SK-N-SH (cell line): ENCODE measurements at regions not wholly inside any gene's neighbourhood (a gene's known extent, or its start where the extent isn't known, plus 50 kb on each side); places are given as distances from the start of the nearest gene placed in this dataset.

ENCODE experiments used
- CTCF ChIA-PET: fragments of 300-600, 350-600 bp; formaldehyde crosslinking; extraction: SDS; loops from one replicate; lab custom pipeline; 2021; lab: Yijun Ruan, JAX
- POLR2A ChIA-PET: fragments of 350-600 bp; sonication (Branson Sonifier 250); formaldehyde crosslinking; extraction: SDS; loops from one replicate; lab custom pipeline; 2020; ENCODE audit warnings: antibody characterized with exemption, inconsistent platforms; lab: Yijun Ruan, JAX
- DNase-seq: peaks from one replicate; pipeline ENCODE4 v3.0.0; 2012
- H2AFZ ChIP-seq: fragments of 200-600 bp; sonication (generic); 2 replicates; pipeline ENCODE4 v1.8.1; 2016; ENCODE audit warnings: antibody characterized with exemption, mild to moderate bottlenecking, low read depth
- H3F3A ChIP-seq: fragments of 200-600 bp; sonication (generic); replicated peaks from 2 replicates; pipeline ENCODE3; 2016; ENCODE audit warnings: antibody characterized with exemption, mild to moderate bottlenecking; ENCODE audit not compliant: insufficient read depth
- H3K27ac ChIP-seq, 2 experiments: fragments of 200-500 bp in 1 of 2; fragments of 200-600 bp in 1 of 2; sonication (Bioruptor generic) in 1 of 2; sonication (generic), shearing (Covaris generic) in 1 of 2; 2 replicates each; pipeline versions ENCODE4 v1.5.1 to v1.6.1; 2014 to 2016; ENCODE audit warnings: low read depth in 2 of 2, inconsistent platforms in 1 of 2, low read length in 1 of 2, mild to moderate bottlenecking in 1 of 2, mixed read lengths in 1 of 2
- H3K27me3 ChIP-seq: fragments of 200-600 bp; sonication (generic), shearing (Covaris generic); 2 replicates; pipeline ENCODE4 v1.6.1; 2016; ENCODE audit warnings: mixed run types; ENCODE audit not compliant: insufficient read depth
- H3K36me3 ChIP-seq, 2 experiments: fragments of 200-500 bp in 1 of 2; fragments of 200-600 bp in 1 of 2; sonication (Bioruptor generic) in 1 of 2; sonication (generic) in 1 of 2; replicated peaks in 1 of 2; 2 replicates each; pipeline versions ENCODE3 to v1.5.1; 2014 to 2016; ENCODE audit warnings: low read length in 1 of 2, mild to moderate bottlenecking in 1 of 2; ENCODE audit not compliant: insufficient read depth in 2 of 2, control insufficient read depth in 1 of 2
- H3K4me1 ChIP-seq, 2 experiments: fragments of 200-500 bp in 1 of 2; fragments of 200-600 bp in 1 of 2; sonication (Bioruptor generic) in 1 of 2; sonication (generic), shearing (Covaris generic) in 1 of 2; 2 replicates each; pipeline versions ENCODE4 v1.5.1 to v1.6.1; 2014 to 2016; ENCODE audit warnings: low read depth in 1 of 2, low read length in 1 of 2, mixed run types in 1 of 2; ENCODE audit not compliant: insufficient read depth in 2 of 2, control insufficient read depth in 1 of 2
- H3K4me2 ChIP-seq: fragments of 200-600 bp; sonication (generic), shearing (Covaris generic); 2 replicates; pipeline ENCODE4 v1.6.1; 2017; ENCODE audit warnings: mixed run types
- H3K4me3 ChIP-seq, 2 experiments: fragments of 200-500 bp in 1 of 2; fragments of 200-600 bp in 1 of 2; sonication (Bioruptor generic) in 1 of 2; sonication (generic), shearing (Covaris generic) in 1 of 2; 2 replicates each; pipeline versions ENCODE4 v1.5.1 to v1.8.1; 2014 to 2016; ENCODE audit warnings: low read depth in 2 of 2, inconsistent platforms in 1 of 2, low read length in 1 of 2, mild to moderate bottlenecking in 1 of 2, mixed read lengths in 1 of 2, moderate library complexity in 1 of 2
- H3K79me2 ChIP-seq: fragments of 200-600 bp; sonication (generic); 2 replicates; pipeline ENCODE4 v1.8.1; 2017; ENCODE audit warnings: mild to moderate bottlenecking; ENCODE audit not compliant: insufficient read depth
- H3K9ac ChIP-seq: fragments of 200-600 bp; sonication (generic); 2 replicates; pipeline ENCODE4 v1.6.1; 2017; ENCODE audit warnings: mixed run types
- H3K9me2 ChIP-seq: fragments of 200-600 bp; sonication (generic); 2 replicates; pipeline ENCODE4 v1.6.1; 2017; ENCODE audit warnings: mixed run types
- H3K9me3 ChIP-seq: fragments of 200-600 bp; sonication (generic); 2 replicates; pipeline ENCODE4 v1.6.1; 2017; ENCODE audit warnings: mixed run types, mild to moderate bottlenecking, moderate library complexity
- H4K20me1 ChIP-seq: fragments of 200-600 bp; sonication (generic); 2 replicates; pipeline ENCODE4 v1.6.1; 2017; ENCODE audit warnings: mild to moderate bottlenecking, mixed run types; ENCODE audit not compliant: insufficient read depth
- CTCF ChIP-seq: fragments of 200-600 bp; sonication (generic); IDR thresholded peaks from 2 replicates; pipeline ENCODE4 v1.6.1; 2017; ENCODE audit warnings: antibody characterized with exemption, mild to moderate bottlenecking, moderate library complexity
- ELF1 ChIP-seq: IDR thresholded peaks from 2 replicates; pipeline ENCODE4 v1.4.0; 2012
- EP300 ChIP-seq, 2 experiments: IDR thresholded peaks; 2 replicates each; pipeline versions ENCODE4 v1.4.0 to v1.6.1; 2012; ENCODE audit warnings: borderline replicate concordance in 1 of 2, low read depth in 1 of 2, low read length in 1 of 2
- EZH2phosphoT487 ChIP-seq: fragments of 200-600 bp; sonication (generic); IDR thresholded peaks from 2 replicates; pipeline ENCODE4 v1.6.1; 2017; ENCODE audit warnings: low read depth, mixed run types, mild to moderate bottlenecking, antibody characterized with exemption, moderate library complexity, borderline replicate concordance
- FOSL2 ChIP-seq: IDR thresholded peaks from 2 replicates; pipeline ENCODE4 v1.4.0; 2012; ENCODE audit warnings: low read depth, mild to moderate bottlenecking, moderate library complexity, borderline replicate concordance
- FOXJ3 ChIP-seq: sonication (generic); formaldehyde crosslinking; IDR thresholded peaks from 2 replicates; pipeline ENCODE4 v1.5.1; 2020; ENCODE audit warnings: mild to moderate bottlenecking, missing genetic modification reagents
- FOXM1 ChIP-seq: IDR thresholded peaks from 2 replicates; pipeline ENCODE4 v1.4.0; 2012; ENCODE audit warnings: low read depth, mild to moderate bottlenecking
- IRF3 ChIP-seq: fragments of 150-350 bp; IDR thresholded peaks from 2 replicates; pipeline ENCODE4 v1.6.1; 2016; ENCODE audit warnings: mild to moderate bottlenecking, low read depth, low read length
- NFIC ChIP-seq: IDR thresholded peaks from 2 replicates; pipeline ENCODE4 v1.4.0; 2012; ENCODE audit warnings: borderline replicate concordance
- NRF1 ChIP-seq: IDR thresholded peaks from 2 replicates; pipeline ENCODE4 v1.6.1; 2012; ENCODE audit warnings: low read depth, mild to moderate bottlenecking, low read length
- POLR2AphosphoS5 ChIP-seq: IDR thresholded peaks from 2 replicates; pipeline ENCODE4 v1.6.1; 2012; ENCODE audit warnings: low read depth, low read length
- RCOR1 ChIP-seq: fragments of 150-350 bp; IDR thresholded peaks from 2 replicates; pipeline ENCODE4 v1.6.1; 2017; ENCODE audit warnings: antibody characterized with exemption, low read length
- RFX5 ChIP-seq: IDR thresholded peaks from 2 replicates; pipeline ENCODE4 v1.6.1; 2012; ENCODE audit warnings: mild to moderate bottlenecking, improper control_type of control experiment, low read length
- SIN3A ChIP-seq: IDR thresholded peaks from 2 replicates; pipeline ENCODE4 v1.6.1; 2012; ENCODE audit warnings: low read depth, mild to moderate bottlenecking, low read length, moderate library complexity, borderline replicate concordance
- TAF1 ChIP-seq: IDR thresholded peaks from 2 replicates; pipeline ENCODE4 v1.6.1; 2012; ENCODE audit warnings: low read depth, mild to moderate bottlenecking, low read length, moderate library complexity, borderline replicate concordance
- TCF12 ChIP-seq: IDR thresholded peaks from 2 replicates; pipeline ENCODE4 v1.4.0; 2012
- USF1 ChIP-seq: IDR thresholded peaks from 2 replicates; pipeline ENCODE4 v1.4.0; 2012; ENCODE audit warnings: low read depth, borderline replicate concordance
- USF2 ChIP-seq: fragments of 150-350 bp; IDR thresholded peaks from 2 replicates; pipeline ENCODE4 v1.6.1; 2017; ENCODE audit warnings: antibody characterized with exemption, low read length, low read depth, borderline replicate concordance
- ZBTB33 ChIP-seq: IDR thresholded peaks from 2 replicates; pipeline ENCODE4 v1.4.0; 2012; ENCODE audit warnings: low read depth, borderline replicate concordance
- WGBS: methylation state at CpG from one replicate; pipeline ENCODE4 v1.1.6; 2017; ENCODE audit warnings: low lambda C conversion rate; 5-methylcytosine and 5-hydroxymethylcytosine counted together

- ChIA-PET CTCF (no interaction called here), POLR2A (no interaction called here)
- DNase-seq: no peak
- H3K9ac ChIP-seq: no peak overlapping the region
- no peak overlapping the region for H3K27ac ChIP-seq
- no peak overlapping the region for H2AFZ ChIP-seq
- H4K20me1 ChIP-seq: no peaks in the 10 kb centered on the region
- no peaks in the 10 kb centered on the region for H3K9me2 ChIP-seq
- TF ChIP-seq RFX5: no peak
- no peak for TF ChIP-seq RCOR1
- TF ChIP-seq EP300 (IDR thresholded peaks at IDR 0.05; ENCODE audit: borderline replicate concordance in 1 of 2, low read depth in 1 of 2, low read length in 1 of 2): no peak
- no peak for TF ChIP-seq FOXM1
- TF ChIP-seq FOSL2: no peak
- TF ChIP-seq NFIC: no peak
- no peak for TF ChIP-seq ELF1
- TF ChIP-seq FOXJ3 (CRISPR knock-in tag): no peak
- TF ChIP-seq USF2: no peak
- no peak for TF ChIP-seq TCF12
- no peak for TF ChIP-seq NRF1
- TF ChIP-seq USF1: no peak
- no peak for TF ChIP-seq IRF3
- TF ChIP-seq POLR2AphosphoS5: no peak
- no peak for TF ChIP-seq TAF1
- no peak for TF ChIP-seq EZH2phosphoT487
- H3K36me3 ChIP-seq: no peaks in the 10 kb centered on the region
- H3K4me1 ChIP-seq: no peaks in the 10 kb centered on the region
- no peaks in the 10 kb centered on the region for H3K9me3 ChIP-seq
- no peak overlapping the region for H3K4me3 ChIP-seq
- no peaks in the 10 kb centered on the region for H3F3A ChIP-seq
- no peak overlapping the region for H3K4me2 ChIP-seq
- WGBS: 28% methylated on average over 1 of the region's 1 CpG
- no peaks in the 10 kb centered on the region for H3K27me3 ChIP-seq
- H3K79me2 ChIP-seq: no peaks in the 10 kb centered on the region
Measured at GRCh38 chr18:43211059-43211458, 66.2 kb downstream of the SYT4 start.

GRCh38 chr18:43195421-43195820 lies 79.9 kb upstream of the RIT2 start:
- Histone ChIP-seq H3K27ac (no peak overlapping the region), H4K20me1 (no peaks in the 10 kb centered on the region), H3K9me3 (no peaks in the 10 kb centered on the region), H3K27me3 (no peaks in the 10 kb centered on the region), H3K4me1 (no peaks in the 10 kb centered on the region), H3K4me2 (no peak overlapping the region), H3F3A (no peaks in the 10 kb centered on the region), H3K36me3 (no peaks in the 10 kb centered on the region), H2AFZ (no peak overlapping the region), H3K79me2 (no peaks in the 10 kb centered on the region), H3K9ac (no peak overlapping the region), H3K9me2 (no peaks in the 10 kb centered on the region), H3K4me3 (no peak overlapping the region)
- WGBS: 61% methylated on average over 1 of the region's 1 CpG
- ChIA-PET CTCF (interaction anchor here (0.6 kb wide), 1 partner anchor 1142 kb away, joined by 3 read pairs; no protein-coding TSS in a partner anchor), POLR2A (no interaction called here)
- no peak for DNase-seq
- TF ChIP-seq ZBTB33 (no peak), SIN3A (no peak), ELF1 (no peak), FOSL2 (no peak), CTCF (no peak), TCF12 (no peak)
